ENCODE measurements at regions not wholly inside any gene's neighbourhood (a gene's known extent, or its start where the extent isn't known, plus 50 kb on each side); places are given as distances from the start of the nearest gene placed in this dataset.

- DNase-seq: no peak
Observed at GRCh38 chr20:60064554-60065196, 106.5 kb downstream of the CDH26 start.

GRCh38 chr20:60065741-60066437, 107.7 kb downstream of the CDH26 start:
- DNase-seq: no peak

- no peak for DNase-seq
Observed at GRCh38 chr20:60066438-60066823, 108.2 kb downstream of the CDH26 start.

GRCh38 chr20:60068509-60068908, 110.3 kb downstream of the CDH26 start:
- DNase-seq: no peak

GRCh38 chr20:60069656-60070055, 111.4 kb downstream of the CDH26 start:
- no peak for DNase-seq

- no peak for DNase-seq
Observed at GRCh38 chr20:60070791-60071190, 112.6 kb downstream of the CDH26 start.

- DNase-seq: no peak
Observed at GRCh38 chr20:60071965-60072364, 113.7 kb downstream of the CDH26 start.

GRCh38 chr20:60073086-60073485, 114.9 kb downstream of the CDH26 start:
- no peak for DNase-seq

GRCh38 chr20:60073504-60073903, 115.3 kb downstream of the CDH26 start:
- no peak for DNase-seq

GRCh38 chr20:60074276-60074675, 116.1 kb downstream of the CDH26 start:
- DNase-seq: no peak

- DNase-seq: no peak
Observed at GRCh38 chr20:60078351-60079250, 120.4 kb downstream of the CDH26 start.

GRCh38 chr20:60080401-60080800, 122.2 kb downstream of the CDH26 start:
- no peak for DNase-seq

GRCh38 chr20:60085551-60086132, 127.4 kb downstream of the CDH26 start:
- no peak for DNase-seq

GRCh38 chr20:60086821-60087562, 128.8 kb downstream of the CDH26 start:
- no peak for DNase-seq

- no peak for DNase-seq
Observed at GRCh38 chr20:60087563-60088105, 129.4 kb downstream of the CDH26 start.

GRCh38 chr20:60088236-60088635, 130.0 kb downstream of the CDH26 start:
- no peak for DNase-seq

- DNase-seq: no peak
Observed at GRCh38 chr20:60090631-60091030, 132.4 kb downstream of the CDH26 start.

- DNase-seq: no peak
Observed at GRCh38 chr20:60091305-60091704, 133.1 kb downstream of the CDH26 start.

GRCh38 chr20:60091861-60092260, 133.6 kb downstream of the CDH26 start:
- DNase-seq: no peak

- DNase-seq: no peak
Observed at GRCh38 chr20:60092729-60093128, 134.5 kb downstream of the CDH26 start.

- DNase-seq: no peak
Observed at GRCh38 chr20:60095456-60095855, 137.2 kb downstream of the CDH26 start.

- no peak for DNase-seq
Observed at GRCh38 chr20:60096166-60096565, 137.9 kb downstream of the CDH26 start.
